ENCODE measurements at regions not wholly inside any gene's neighbourhood (a gene's known extent, or its start where the extent isn't known, plus 50 kb on each side); places are given as distances from the start of the nearest gene placed in this dataset.

- Mint-ChIP-seq H3K27me3 (ENCODE audit: low read depth) (no peaks in the 10 kb centered on the region), H3K36me3 (ENCODE audit: low read depth) (no peaks in the 10 kb centered on the region), H3K4me3 (ENCODE audit: unreplicated experiment) (no peak overlapping the region), H3K27ac (ENCODE audit: unreplicated experiment) (no peak overlapping the region), H3K9me3 (ENCODE audit: low read depth) (no peaks in the 10 kb centered on the region), H3K4me1 (ENCODE audit: low read depth) (no peaks in the 10 kb centered on the region)
- TF ChIP-seq CTCF (IDR thresholded peaks at IDR 0.05) = no peak
- no peak for DNase-seq (ENCODE audit: low spot score)
Measured at GRCh38 chr1:87940421-87940820, 611.7 kb downstream of the LMO4 start.

- TF ChIP-seq CTCF (IDR thresholded peaks at IDR 0.05) = no peak
- Mint-ChIP-seq H3K4me1 (ENCODE audit: low read depth) (no peaks in the 10 kb centered on the region), H3K27me3 (ENCODE audit: low read depth) (no peaks in the 10 kb centered on the region), H3K36me3 (ENCODE audit: low read depth) (no peaks in the 10 kb centered on the region), H3K27ac (ENCODE audit: unreplicated experiment) (no peak overlapping the region), H3K9me3 (ENCODE audit: low read depth) (no peaks in the 10 kb centered on the region), H3K4me3 (ENCODE audit: unreplicated experiment) (no peak overlapping the region)
- no peak for DNase-seq (ENCODE audit: low spot score)
Measured at GRCh38 chr1:87941337-87941946, 612.8 kb downstream of the LMO4 start.

- Mint-ChIP-seq H3K27me3 (ENCODE audit: low read depth) (no peaks in the 10 kb centered on the region), H3K27ac (ENCODE audit: unreplicated experiment) (no peak overlapping the region), H3K4me1 (ENCODE audit: low read depth) (no peaks in the 10 kb centered on the region), H3K36me3 (ENCODE audit: low read depth) (no peaks in the 10 kb centered on the region), H3K9me3 (ENCODE audit: low read depth) (no peaks in the 10 kb centered on the region), H3K4me3 (ENCODE audit: unreplicated experiment) (no peak overlapping the region)
- TF ChIP-seq CTCF (IDR thresholded peaks at IDR 0.05) = no peak
- no peak for DNase-seq (ENCODE audit: low spot score)
Measured at GRCh38 chr1:87942165-87942564, 613.5 kb downstream of the LMO4 start.

- H3K27ac Mint-ChIP-seq (ENCODE audit: unreplicated experiment) = no peak overlapping the region
- H3K36me3 Mint-ChIP-seq (ENCODE audit: low read depth) = no peaks in the 10 kb centered on the region
- H3K4me3 Mint-ChIP-seq (ENCODE audit: unreplicated experiment) = no peak overlapping the region
- no peak for TF ChIP-seq CTCF (IDR thresholded peaks at IDR 0.05)
- no peaks in the 10 kb centered on the region for H3K27me3 Mint-ChIP-seq (ENCODE audit: low read depth)
- H3K9me3 Mint-ChIP-seq (ENCODE audit: low read depth) = no peaks in the 10 kb centered on the region
- no peak for DNase-seq (ENCODE audit: low spot score)
- peaks cover 11% of the 10 kb centered on the region for H3K4me1 Mint-ChIP-seq (ENCODE audit: low read depth)
Measured at GRCh38 chr1:87949711-87950110, 621.0 kb downstream of the LMO4 start.

- Mint-ChIP-seq H3K27ac (ENCODE audit: unreplicated experiment) (no peak overlapping the region), H3K36me3 (ENCODE audit: low read depth) (no peaks in the 10 kb centered on the region), H3K4me3 (ENCODE audit: unreplicated experiment) (no peak overlapping the region), H3K4me1 (ENCODE audit: low read depth) (peaks cover 11% of the 10 kb centered on the region), H3K9me3 (ENCODE audit: low read depth) (no peaks in the 10 kb centered on the region), H3K27me3 (ENCODE audit: low read depth) (no peaks in the 10 kb centered on the region)
- TF ChIP-seq CTCF (IDR thresholded peaks at IDR 0.05) = no peak
- DNase-seq (ENCODE audit: low spot score) = no peak
Measured at GRCh38 chr1:87950369-87950768, 621.7 kb downstream of the LMO4 start.
